HG03039 (cell line): ENCODE measurements at regions not wholly inside any gene's neighbourhood (a gene's known extent, or its start where the extent isn't known, plus 50 kb on each side); places are given as distances from the start of the nearest gene placed in this dataset.
"Not testable (repeated sequence)": the region's sequence is repeated elsewhere in the genome, so short reads cannot be mapped to it uniquely, and the experiment has no call there.

Experiments
- ATAC-seq: cut with Tn5 transposase; IDR thresholded peaks from one replicate; pipeline ENCODE4 v1.9.1; 2021; ENCODE audit warnings: mild to moderate bottlenecking, moderate library complexity; ENCODE audit not compliant: unreplicated experiment

DNA sequence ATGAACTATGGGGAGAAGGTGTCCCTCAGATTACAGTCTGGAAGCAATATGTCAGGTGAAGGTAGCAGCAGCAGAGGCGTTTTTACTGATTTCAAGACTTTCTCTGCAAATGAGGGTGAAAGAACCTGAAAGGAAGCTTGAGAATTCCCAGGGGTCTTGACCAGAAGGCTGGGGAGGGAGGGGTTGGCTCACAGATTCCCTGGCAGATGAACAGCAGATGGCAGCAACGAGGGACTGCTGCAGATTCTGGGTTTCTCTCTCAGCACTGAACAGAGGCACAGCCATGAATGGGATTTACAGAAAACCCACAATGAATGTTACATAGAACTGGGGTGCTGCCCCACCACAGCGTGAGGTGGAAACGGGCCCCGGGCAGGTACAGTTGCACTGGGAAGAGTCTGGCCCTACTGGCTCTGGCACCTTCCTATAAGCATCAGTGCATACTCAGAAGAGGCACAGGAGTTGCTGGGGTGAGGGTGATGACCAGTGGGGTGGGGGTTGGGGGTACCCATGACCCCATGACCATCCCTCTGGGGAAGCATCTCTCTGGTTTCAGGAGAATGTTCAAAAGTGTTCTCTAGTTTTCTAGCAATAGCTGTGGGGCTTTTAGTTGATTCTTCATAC, 317.8 kb downstream of the SH2D4B start:
- no peak for ATAC-seq

DNA sequence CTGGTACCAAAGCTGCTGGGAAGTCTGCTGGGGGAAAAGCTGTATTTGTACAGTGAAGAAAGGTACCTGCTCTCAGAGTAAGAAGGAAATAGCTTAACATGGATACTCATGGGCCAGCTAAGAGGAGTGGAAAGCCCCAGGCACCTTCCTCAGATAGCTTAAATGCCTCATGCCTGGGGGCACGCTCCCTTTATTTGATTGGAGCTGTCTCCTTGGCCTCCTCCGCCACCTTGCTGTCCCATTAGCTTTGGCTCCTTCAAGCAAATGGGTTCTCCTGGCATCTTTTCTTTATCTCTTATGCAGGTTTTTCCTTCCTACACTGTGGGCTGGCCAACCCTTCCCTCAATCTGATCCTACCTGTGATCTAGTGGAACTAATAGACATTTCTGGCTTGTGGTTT, 318.5 kb downstream of the SH2D4B start:
- ATAC-seq = no peak

DNA sequence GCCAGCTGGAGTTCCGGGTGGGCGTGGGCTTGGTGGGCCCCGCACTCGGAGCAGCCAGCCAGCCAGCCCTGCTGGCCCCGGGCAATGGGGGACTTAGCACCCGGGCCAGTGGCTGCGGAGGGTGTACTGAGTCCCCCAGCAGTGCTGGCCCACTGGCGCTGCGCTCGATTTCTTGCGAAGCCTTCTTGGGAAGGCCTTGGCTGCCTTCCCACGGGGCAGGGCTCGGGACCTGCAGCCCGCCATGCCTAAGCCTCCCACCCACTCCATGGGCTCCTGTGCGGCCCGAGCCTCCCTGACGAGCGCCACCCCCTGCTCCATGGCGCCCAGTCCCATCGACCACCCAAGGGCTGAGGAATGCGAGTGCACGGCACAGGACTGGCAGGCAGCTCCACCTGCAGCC, 321.6 kb downstream of the SH2D4B start:
- ATAC-seq = not testable (repeated sequence)

DNA sequence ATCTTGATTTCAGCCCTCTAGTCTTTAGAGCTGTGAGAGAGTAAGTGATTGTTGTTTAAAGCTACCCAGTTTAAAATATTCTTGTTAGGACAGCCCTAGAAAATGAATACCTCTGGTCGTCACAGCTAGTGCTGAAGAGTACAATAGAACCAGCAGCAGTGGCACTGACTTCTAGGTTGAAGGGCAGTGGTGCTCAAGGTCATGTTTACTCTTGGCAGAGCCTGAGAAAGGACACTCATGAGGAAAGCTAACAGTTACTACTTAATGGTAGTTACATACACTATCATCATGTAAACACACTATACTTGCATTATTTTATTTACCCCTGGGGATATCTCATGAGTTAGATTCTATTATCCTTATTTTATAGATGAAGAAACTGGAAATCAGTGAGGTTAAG, 323.0 kb downstream of the SH2D4B start:
- ATAC-seq = no peak

DNA sequence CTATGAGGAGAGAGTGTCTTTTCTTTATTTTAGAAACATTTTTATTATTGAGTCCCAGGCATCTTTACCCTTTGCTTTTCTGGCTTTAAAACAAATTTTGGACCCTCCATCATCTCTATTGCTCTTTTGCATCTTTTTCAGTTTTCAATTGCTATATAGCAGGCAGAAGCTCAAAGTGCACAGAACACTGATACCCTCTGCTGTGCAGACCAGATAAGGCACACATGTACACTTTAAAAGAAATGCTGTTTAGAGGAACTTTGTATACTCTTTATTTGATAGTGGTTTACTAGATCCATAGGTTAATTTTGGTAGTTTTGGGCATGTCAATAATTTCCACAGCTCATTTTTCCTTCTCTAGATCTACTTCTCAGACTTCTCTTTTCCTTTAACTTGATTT, 324.2 kb downstream of the SH2D4B start:
- no peak for ATAC-seq

DNA sequence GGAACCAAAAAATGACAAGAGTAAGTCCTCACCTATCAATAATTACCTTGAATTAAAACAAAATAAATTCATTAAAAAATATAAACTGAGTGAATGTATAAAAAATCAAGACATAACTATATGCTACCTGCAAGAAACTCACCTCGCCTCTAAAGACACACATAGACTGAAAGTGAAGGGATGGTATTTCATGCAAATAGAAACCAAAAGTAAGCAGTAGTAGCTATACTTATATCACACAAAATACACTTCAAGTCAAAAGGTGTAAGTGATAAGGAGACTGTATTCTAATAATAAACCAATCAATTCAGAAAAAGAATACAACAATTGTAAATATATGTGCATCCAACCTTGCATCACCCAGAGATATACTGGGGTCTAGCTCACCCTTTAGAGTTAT, 332.6 kb downstream of the SH2D4B start:
- peak; percentile 97 for ATAC-seq

DNA sequence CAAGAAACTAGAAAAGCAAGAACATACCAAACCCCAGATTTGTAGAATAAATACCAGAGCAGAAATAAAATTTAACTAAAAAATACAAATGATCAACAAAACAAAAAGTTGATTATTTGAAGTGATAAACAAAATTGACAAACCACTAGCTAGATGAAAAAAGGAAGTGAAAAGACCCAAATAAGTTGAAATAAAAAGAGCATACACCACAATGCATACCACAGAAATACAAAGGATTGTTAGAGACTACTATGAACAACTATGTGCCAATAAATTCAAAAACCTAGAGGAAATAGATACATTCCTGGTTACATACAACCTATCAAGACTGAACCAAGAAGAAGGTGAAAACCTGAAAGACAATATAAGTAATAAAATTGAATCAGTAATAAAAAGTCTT, 333.4 kb downstream of the SH2D4B start:
- no peak for ATAC-seq

DNA sequence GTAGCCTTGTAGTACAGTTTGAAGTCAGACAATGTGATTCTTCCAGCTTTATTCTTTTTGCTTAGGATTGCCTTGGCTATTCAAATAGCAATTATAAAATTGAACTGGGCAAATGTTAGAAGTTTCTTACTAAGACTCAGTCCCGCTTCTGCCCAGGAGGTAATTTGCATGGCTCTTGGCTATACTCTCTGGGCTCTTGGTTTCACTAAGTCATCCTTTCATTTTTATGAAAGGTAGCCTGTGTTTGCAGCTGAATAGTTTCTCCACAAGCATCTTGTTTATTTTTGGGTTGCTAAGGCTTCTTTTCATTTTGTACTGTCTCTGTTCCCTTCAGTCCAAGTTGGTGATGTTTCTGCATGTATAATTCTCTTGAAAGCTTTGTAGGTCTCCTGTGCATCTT, 340.6 kb downstream of the SH2D4B start:
- no peak for ATAC-seq

DNA sequence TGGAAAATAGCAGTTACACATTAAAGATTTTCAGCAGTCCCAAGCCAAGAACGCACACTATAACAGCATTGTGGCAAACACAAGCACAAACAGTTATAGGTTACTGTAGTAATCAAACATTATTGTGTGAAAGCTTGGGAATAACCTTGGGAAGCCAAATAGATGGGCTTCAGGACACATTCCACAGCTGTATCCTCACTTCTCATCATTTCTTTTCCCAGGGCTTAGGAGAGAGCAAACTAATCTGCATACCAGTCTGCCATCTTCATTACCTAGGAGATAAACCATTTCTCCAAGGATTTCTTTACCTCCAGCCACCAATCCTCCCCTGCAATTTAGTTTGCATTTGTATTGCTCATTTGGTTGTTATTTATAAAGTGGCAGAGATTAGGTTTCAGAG, 352.4 kb downstream of the SH2D4B start:
- ATAC-seq = no peak

DNA sequence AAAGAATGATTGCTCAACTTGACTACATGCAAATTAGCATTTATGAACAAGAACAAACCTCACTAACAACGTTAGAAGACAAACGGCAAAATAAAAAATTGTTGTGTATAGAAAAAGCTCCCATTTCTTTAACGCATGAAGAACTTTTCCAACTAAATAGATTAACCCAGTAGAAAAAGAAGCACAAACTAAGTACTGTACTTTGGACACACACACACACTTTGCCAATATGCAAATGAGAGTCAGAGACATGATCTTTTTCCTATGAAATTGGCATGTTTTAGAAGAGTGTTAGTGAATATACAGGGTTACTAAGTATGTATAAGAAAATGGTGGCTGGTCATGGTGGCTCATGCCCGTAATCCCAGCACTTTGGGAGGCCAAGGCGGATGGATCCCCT, 355.6 kb downstream of the SH2D4B start:
- ATAC-seq = no peak

DNA sequence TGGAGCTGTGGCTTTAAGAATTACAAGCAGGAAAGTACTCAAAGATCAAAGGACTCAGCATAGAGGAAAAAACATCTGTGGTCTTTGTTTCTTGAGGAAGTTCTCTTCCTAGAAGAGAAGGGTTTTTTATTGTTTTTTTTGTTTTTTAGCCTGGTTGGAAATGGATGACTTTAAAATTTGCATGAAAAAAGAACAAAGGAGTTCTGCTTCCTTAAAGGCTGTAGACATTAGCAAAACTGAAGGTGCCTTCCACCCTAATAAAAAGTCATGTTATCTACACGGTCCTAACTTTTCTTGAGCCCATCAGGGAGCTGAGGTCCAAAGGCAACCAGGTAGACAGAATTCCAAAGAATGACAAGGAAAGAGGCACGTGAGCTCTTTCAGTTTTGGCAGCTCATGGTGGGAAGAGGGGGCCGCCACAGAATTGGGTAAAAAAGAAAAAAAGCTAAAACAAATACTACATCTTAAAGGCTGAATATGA, 356.6 kb downstream of the SH2D4B start:
- no peak for ATAC-seq

DNA sequence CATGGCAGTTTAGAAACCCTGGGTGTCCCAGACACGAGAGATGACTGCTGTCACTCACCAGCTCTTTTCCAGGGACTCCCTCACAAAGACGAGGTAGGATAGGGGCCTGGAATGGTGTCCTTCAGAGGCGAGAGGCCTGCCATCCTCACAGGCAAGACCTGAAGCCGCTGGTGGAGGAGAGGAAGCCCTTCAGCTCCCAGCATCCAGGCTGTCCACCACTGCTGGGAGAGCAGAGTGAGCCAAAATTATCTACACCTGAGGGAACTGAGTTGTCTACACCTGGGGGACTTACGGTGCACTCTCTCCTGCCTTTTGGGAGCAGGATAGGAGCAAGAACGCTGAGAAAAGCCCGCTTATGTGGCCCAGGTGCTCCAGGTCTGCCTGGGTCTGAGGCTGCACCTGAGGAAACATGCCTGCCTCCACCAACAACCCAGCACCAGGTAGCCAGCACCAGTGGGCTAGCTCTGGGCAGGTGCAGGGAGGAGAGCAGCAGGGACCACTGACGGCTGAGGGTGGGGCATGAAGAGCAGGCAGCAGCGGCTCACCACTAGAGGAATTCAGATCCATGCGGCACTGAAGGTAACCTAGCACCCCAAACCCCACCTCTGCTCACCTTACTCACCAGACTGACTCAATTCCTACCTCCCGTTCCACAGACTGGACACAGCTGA, 357.2 kb downstream of the SH2D4B start:
- no peak for ATAC-seq

DNA sequence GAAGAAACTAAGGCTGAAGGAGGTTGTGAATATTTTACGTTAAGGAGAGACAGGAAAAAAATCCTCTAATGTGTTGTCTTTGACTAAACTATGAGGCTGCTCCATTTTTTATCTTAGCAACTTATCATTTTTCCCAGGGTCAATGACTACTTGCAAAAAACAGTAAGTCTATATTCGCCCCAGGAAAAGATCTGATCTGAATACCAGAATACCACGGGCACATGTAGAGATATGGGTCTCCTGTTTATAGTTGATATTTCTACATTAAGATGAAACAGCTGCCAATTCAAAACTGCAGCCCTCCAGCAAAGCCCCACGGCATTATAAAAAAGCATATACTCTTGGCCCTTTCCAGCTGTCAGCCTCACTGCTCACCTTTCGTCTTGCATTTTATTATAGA, 358.4 kb downstream of the SH2D4B start:
- no peak for ATAC-seq

DNA sequence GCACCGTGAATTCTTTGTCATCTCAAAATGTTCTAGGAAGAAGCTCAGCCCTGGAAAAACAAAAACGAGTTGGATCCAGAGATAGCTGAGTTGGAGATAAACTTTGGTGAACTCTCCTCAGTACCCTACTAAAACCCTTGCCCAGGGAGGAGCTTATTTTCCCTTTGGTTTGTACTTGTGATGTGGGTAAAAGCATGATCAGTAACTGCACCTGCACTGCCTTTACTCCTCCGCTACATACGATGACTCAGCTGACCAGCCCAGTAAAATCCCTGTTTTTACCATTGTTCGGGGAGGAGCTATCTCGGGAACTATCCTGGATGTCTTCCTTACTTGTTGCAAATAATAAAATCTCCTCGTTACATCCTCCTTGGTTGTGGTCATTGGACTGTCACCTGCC, 359.3 kb downstream of the SH2D4B start:
- ATAC-seq = no peak

DNA sequence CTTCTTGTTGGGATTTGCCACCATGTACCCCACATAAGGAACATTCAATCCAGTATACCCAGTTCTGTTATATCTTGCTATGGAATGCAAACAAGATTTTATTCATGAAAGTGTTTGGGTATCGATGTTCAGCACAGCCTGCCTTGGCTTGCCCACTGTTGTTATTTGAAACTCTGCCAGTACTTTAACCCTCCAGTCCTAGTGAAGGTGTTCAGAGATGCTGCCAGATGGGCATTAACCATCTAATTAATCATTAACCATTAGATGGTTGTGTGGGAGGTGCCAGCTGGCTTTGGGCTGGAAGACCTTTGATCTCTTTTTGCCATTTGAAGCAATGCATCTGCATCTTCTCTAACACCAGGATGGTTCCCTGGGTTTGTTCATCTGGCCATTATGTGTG, 363.0 kb downstream of the SH2D4B start:
- ATAC-seq = no peak

DNA sequence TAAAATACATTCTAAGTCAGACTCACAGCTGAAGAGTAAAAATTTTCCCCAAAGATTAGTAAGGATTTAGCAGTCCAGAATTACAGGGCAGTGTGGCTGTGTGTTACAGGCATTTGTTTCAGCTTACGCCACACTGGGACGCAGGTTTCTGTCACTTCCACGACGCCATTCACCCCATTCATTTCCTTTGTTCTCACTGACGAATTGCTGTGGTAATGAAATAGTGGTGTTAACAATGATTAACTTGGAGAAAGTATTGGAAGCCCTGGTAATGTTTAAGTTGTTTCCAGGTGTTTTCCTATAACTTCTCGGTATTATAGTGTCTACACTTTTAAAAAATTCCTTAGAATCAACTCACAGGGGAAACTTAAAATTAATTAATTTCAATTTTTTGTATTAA, 370.9 kb downstream of the SH2D4B start:
- no peak for ATAC-seq

DNA sequence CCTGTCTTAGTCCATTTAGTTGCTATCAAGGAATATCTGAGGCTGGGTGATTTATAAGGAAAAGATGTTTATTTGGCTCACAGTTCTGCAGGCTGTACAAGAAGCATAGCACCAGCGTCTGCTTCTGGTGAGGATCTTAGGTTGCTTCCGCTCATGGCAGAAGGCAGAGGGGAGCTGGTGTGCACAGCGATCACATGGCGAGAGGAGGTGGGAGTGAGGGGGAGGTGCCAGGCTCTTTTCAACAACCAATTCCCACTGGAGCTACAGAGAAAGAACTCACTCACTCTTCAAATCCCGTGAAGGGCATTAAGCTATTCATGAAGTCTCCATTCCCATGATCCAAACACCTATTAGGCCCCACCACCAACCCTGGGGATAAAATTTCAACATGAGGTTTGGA, 371.6 kb downstream of the SH2D4B start:
- ATAC-seq = no peak

DNA sequence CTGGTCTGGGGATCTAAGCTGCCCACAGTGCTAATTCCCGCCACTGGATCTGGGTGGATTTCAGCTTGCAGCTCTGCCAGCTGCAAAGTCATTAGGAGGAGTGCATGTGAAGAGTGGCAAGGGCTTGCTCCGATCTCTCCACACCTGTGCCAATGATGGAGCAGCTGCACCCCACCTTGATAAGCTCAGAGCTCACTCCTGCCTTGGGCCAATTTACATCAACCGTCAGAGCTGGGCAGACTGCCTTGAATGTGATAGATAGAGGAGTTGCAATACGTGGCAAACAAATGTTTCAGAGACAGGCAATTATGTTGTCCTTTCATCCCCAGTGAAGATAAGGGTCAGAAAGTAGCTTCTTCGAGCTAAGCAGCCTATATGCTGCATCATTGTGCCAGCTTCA, 379.9 kb downstream of the SH2D4B start:
- no peak for ATAC-seq

DNA sequence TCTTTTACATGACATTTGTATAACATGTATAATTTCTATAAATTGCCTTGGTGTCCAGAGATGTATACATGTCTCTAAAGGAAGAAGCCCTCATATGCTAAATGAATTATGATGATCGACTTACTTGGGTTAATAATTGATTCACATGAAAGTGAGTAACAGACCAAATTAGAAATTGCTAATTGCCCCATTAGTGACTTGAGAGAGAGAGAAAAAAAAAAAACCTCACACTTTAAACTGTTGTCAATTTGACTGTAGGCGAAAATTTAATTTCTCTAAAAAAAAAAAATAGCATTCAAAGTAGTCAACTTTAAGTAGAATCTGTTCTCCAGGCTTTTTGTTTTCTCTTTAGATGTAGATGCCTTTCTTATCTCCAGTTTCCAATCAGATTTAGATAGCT, 383.3 kb downstream of the SH2D4B start:
- ATAC-seq = no peak

DNA sequence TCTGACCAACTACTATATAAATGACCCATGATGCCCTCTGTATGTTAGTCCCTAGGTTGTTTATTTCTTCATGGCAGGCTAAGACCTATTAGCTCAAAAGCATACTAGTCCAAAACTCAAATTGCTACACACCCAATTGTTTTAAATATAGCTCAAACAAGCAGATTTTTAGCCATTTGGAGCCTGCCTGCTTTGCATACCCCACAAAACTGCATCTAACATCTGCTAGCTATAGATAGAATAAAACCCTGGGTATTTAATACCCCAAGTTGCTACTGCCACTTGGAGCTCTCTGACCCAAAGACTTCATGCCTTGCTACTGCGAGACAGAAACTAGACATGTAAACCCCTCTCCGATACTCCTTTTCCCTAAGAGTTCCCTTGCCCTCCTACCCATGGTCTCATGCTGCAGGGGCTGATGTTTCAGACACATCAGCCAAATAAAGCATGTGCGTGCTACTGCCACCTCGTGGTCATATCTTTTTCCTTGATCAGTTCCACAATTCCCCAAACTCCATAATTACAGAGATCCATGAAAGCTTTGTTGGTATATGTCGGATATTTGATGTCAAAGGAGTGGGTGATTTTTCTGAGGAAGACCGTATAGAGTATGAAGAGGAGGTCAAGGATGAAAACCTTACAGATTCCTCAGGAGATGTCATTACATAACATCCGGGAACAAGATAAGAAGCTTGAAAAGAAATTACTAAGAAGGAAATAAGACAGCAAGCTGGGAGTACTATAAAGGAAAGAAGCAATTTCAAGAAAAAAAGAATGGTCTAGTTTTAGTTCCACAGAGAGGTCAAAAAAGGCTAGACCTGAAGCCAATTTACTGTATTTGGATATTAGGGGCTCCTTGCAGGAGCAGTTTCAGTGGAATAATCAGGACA, 386.6 kb downstream of the SH2D4B start:
- no peak for ATAC-seq

DNA sequence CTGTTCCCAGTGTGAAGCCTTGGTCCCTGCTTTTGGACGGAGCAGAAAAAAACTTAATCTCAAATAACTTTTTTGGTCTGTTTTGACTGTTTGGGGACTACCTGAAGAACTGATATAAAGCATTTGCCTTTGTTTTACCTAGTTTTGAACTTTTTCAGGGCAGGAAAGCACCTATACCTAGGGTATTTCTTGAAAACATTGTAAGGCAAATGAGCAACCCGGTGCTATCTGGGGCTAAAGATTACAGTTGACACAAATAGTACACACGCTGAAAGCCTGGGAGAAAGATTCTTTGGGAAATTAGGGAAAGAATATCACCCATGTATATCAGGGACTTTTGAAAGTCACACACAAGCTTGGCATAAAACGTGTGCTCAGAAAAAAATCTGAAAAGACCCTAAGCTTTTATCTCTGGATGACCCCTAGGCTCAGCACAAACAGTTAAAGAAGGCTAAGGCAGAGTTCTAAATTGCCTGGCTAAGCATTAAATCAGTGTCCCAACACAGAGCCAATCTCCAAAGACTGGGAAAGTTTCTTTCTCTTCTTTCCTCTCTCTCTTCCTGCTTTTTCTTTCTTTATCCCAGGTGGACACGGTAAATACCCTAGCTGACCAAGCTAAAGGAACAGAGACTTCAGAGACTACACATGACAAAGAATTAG, 389.8 kb downstream of the SH2D4B start:
- ATAC-seq = no peak
